HEK293 (cell line): ENCODE measurements at regions not wholly inside any gene's neighbourhood (a gene's known extent, or its start where the extent isn't known, plus 50 kb on each side); places are given as distances from the start of the nearest gene placed in this dataset.
A peak's percentile ranks its signal among the peaks of the same experiment; 100 is the strongest.

ENCODE experiments used
- CTCF ChIA-PET: fragments of 350-600 bp; formaldehyde crosslinking; extraction: SDS; loops from one replicate; lab custom pipeline; 2021; ENCODE audit warnings: antibody characterized with exemption; lab: Yijun Ruan, JAX
- POLR2A ChIA-PET: fragments of 300-600 bp; formaldehyde crosslinking; extraction: SDS; loops from one replicate; lab custom pipeline; 2020; ENCODE audit warnings: antibody characterized with exemption, inconsistent platforms; lab: Yijun Ruan, JAX
- H3K27ac ChIP-seq: fragments of 200-500 bp; sonication (Bioruptor generic); 2 replicates; pipeline ENCODE4 v1.5.1; 2014; ENCODE audit warnings: low read depth, low read length, control low read depth, inconsistent platforms; ENCODE audit errors: extremely low read depth
- H3K36me3 ChIP-seq, 2 experiments: fragments of 200-500 bp in 1 of 2; sonication (Bioruptor generic) in 1 of 2; 1 replicate in 1 of 2; 2 replicates in 1 of 2; pipeline ENCODE4 v1.5.1; 2014 to 2017; ENCODE audit warnings: inconsistent platforms in 2 of 2, low read length in 2 of 2; ENCODE audit not compliant: control insufficient read depth in 2 of 2, insufficient read depth in 1 of 2
- H3K4me1 ChIP-seq: fragments of 200-500 bp; sonication (Bioruptor generic); 2 replicates; pipeline ENCODE4 v1.5.1; 2014; ENCODE audit warnings: mild to moderate bottlenecking, low read length, inconsistent platforms; ENCODE audit not compliant: control insufficient read depth, insufficient read depth
- H3K4me3 ChIP-seq: 2 replicates; pipeline ENCODE4 v1.5.1; 2011; ENCODE audit warnings: low read depth, mild to moderate bottlenecking, control low read depth, low read length, moderate library complexity
- H3K9me3 ChIP-seq: fragments of 200-500 bp; sonication (Bioruptor generic); 2 replicates; pipeline ENCODE4 v1.5.1; 2014; ENCODE audit warnings: low read depth, low read length, inconsistent platforms; ENCODE audit not compliant: control insufficient read depth, insufficient read depth
- AEBP2 ChIP-seq: fragments of 450-650 bp; formaldehyde crosslinking; IDR thresholded peaks from 2 replicates; pipeline ENCODE4 v1.5.1; 2016; ENCODE audit warnings: missing biosample characterization, missing genetic modification characterization, borderline replicate concordance
- CTCF ChIP-seq: fragments of 450-650 bp; formaldehyde crosslinking; IDR thresholded peaks from 2 replicates; pipeline ENCODE4 v1.5.1; 2016; ENCODE audit warnings: missing biosample characterization, missing genetic modification characterization
- GLIS2 ChIP-seq: fragments of 450-650 bp; formaldehyde crosslinking; IDR thresholded peaks from 2 replicates; pipeline ENCODE4 v1.5.1; 2016; ENCODE audit warnings: missing biosample characterization, missing genetic modification characterization
- MZF1 ChIP-seq: fragments of 450-650 bp; formaldehyde crosslinking; IDR thresholded peaks from 2 replicates; pipeline ENCODE4 v1.5.1; 2017; ENCODE audit warnings: missing biosample characterization, missing genetic modification characterization, borderline replicate concordance
- SP3 ChIP-seq: fragments of 450-650 bp; formaldehyde crosslinking; IDR thresholded peaks from 2 replicates; pipeline ENCODE4 v1.5.1; 2016; ENCODE audit warnings: missing biosample characterization, missing genetic modification characterization
- ZBTB20 ChIP-seq: fragments of 450-650 bp; formaldehyde crosslinking; IDR thresholded peaks from 2 replicates; pipeline ENCODE4 v1.5.1; 2016; ENCODE audit warnings: missing biosample characterization, missing genetic modification characterization
- ZNF132 ChIP-seq: fragments of 450-650 bp; formaldehyde crosslinking; IDR thresholded peaks from 2 replicates; pipeline ENCODE4 v1.5.1; 2017; ENCODE audit warnings: missing biosample characterization, missing genetic modification characterization, borderline replicate concordance
- ZNF18 ChIP-seq: fragments of 450-650 bp; formaldehyde crosslinking; IDR thresholded peaks from 2 replicates; pipeline ENCODE4 v1.5.1; 2016; ENCODE audit warnings: missing biosample characterization, missing genetic modification characterization
- ZNF214 ChIP-seq: fragments of 450-650 bp; formaldehyde crosslinking; IDR thresholded peaks from 2 replicates; pipeline ENCODE4 v1.5.1; 2017; ENCODE audit warnings: missing biosample characterization, mild to moderate bottlenecking, missing genetic modification characterization, borderline replicate concordance
- ZNF423 ChIP-seq: fragments of 450-650 bp; formaldehyde crosslinking; IDR thresholded peaks from 2 replicates; pipeline ENCODE4 v1.5.1; 2016; ENCODE audit warnings: missing biosample characterization, missing genetic modification characterization
- ZNF449 ChIP-seq: fragments of 450-650 bp; formaldehyde crosslinking; IDR thresholded peaks from 2 replicates; pipeline ENCODE4 v1.5.1; 2017; ENCODE audit warnings: missing biosample characterization, mild to moderate bottlenecking, missing genetic modification characterization, moderate library complexity
- ZSCAN30 ChIP-seq: fragments of 450-650 bp; IDR thresholded peaks from 2 replicates; pipeline ENCODE4 v1.5.1; 2018; ENCODE audit warnings: missing biosample characterization, mild to moderate bottlenecking, missing genetic modification characterization, moderate library complexity
- TF ChIP-seq, protein P1 (sequence below): fragments of 450-650 bp; IDR thresholded peaks from 2 replicates; pipeline ENCODE4 v1.5.1; 2018; ENCODE audit warnings: missing biosample characterization, missing genetic modification characterization
- TF ChIP-seq, protein P2 (sequence below): fragments of 450-650 bp; formaldehyde crosslinking; IDR thresholded peaks from 2 replicates; pipeline ENCODE4 v1.5.1; 2016; ENCODE audit warnings: missing biosample characterization, missing genetic modification characterization

DNA sequence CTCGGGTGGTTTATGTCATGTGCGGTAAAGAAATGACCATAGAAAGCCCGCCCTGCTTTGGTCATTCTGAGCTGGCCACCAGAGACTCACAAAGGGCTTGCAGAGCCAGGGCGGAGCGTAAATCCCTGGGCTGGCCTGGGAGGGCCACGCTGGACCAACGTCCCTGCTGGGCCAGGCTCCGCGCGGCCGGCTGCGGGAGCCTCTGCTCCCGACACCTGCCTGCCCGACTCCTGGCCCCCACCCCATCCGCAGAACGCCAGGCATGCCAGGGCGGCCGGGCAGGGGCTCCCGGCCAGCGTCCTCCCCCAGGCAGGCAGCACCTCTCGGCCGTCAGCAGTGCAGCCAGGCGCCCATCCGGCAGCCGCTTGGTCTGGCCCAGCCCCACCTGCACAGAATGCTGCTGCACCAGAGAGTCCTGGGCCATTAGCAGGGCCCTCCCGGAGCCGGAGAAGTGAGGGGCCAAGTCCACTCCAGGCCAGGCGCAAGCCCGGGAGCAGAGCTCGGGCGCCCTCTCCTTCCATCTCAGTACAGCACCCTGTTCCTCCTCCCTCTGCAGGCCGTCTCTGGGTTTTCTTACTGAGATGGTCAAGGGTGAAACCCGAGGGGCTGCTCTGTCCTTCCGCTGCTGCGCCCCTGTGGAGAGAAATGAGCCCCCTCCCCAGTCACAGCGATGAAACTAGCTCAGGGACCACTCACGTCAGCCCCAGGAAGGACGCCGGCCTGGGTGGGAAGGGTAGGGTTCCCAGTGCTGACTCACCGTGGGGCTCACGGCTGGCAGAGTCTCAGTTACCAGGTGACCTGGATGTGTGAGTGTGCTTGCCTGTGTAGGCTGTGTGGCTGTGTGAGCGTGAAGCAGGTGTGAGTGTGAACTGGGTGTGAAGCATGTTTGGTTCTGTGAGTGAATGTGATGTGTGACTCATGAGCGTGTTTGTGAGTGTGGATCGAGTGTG, 83.3 kb downstream of the PTGR3 start:
- no peak overlapping the region for H3K27ac ChIP-seq

GRCh38 chr18:75124991-75125381, 84.0 kb downstream of the PTGR3 start:
- ChIA-PET CTCF (interaction anchor here (1.0 kb wide), 1 partner anchor 472 kb away, joined by 3 read pairs; no protein-coding TSS in a partner anchor), POLR2A (no interaction called here)

More for the DNA sequence above, 83.3 kb downstream of the PTGR3 start:
- H3K4me3 ChIP-seq: no peak overlapping the region
- TF ChIP-seq ZNF132 (tag by site-specific recombination) (no peak), GLIS2 (no peak), ZNF18 (tag by site-specific recombination) (peak; percentile 98), AEBP2 (tag by site-specific recombination) (no peak)
- ChIA-PET CTCF (interaction anchor here (0.5 kb wide), 1 partner anchor 565 kb away, joined by 4 read pairs; no protein-coding TSS in a partner anchor), POLR2A (no interaction called here)
- no peaks in the 10 kb centered on the region for H3K4me1 ChIP-seq
- no peaks in the 10 kb centered on the region for H3K36me3 ChIP-seq
- H3K9me3 ChIP-seq: no peaks in the 10 kb centered on the region

GRCh38 chr18:75124551-75124950, 84.4 kb downstream of the PTGR3 start:
- H3K4me1 ChIP-seq: no peaks in the 10 kb centered on the region
- POLR2A ChIA-PET: no interaction called here
- no peak overlapping the region for H3K27ac ChIP-seq
- TF ChIP-seq ZNF132 (tag by site-specific recombination) (no peak), ZNF423 (no peak), CTCF (tag by site-specific recombination) (no peak), ZBTB20 (no peak), SP3 (tag by site-specific recombination) (no peak), MZF1 (tag by site-specific recombination) (no peak), ZNF449 (tag by site-specific recombination) (no peak)
- TF ChIP-seq, protein P1, sequence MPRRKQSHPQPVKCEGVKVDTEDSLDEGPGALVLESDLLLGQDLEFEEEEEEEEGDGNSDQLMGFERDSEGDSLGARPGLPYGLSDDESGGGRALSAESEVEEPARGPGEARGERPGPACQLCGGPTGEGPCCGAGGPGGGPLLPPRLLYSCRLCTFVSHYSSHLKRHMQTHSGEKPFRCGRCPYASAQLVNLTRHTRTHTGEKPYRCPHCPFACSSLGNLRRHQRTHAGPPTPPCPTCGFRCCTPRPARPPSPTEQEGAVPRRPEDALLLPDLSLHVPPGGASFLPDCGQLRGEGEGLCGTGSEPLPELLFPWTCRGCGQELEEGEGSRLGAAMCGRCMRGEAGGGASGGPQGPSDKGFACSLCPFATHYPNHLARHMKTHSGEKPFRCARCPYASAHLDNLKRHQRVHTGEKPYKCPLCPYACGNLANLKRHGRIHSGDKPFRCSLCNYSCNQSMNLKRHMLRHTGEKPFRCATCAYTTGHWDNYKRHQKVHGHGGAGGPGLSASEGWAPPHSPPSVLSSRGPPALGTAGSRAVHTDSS: no peak
- H3K9me3 ChIP-seq: no peaks in the 10 kb centered on the region
- no peaks in the 10 kb centered on the region for H3K36me3 ChIP-seq
- CTCF ChIA-PET: interaction anchor here (1.0 kb wide), 1 partner anchor 472 kb away, joined by 3 read pairs; no protein-coding TSS in a partner anchor
- H3K4me3 ChIP-seq: no peak overlapping the region

More at GRCh38 chr18:75124991-75125381, 84.0 kb downstream of the PTGR3 start:
- H3K27ac ChIP-seq: no peak overlapping the region
- no peaks in the 10 kb centered on the region for H3K36me3 ChIP-seq
- H3K9me3 ChIP-seq: no peaks in the 10 kb centered on the region
- no peak overlapping the region for H3K4me3 ChIP-seq
- no peaks in the 10 kb centered on the region for H3K4me1 ChIP-seq
- TF ChIP-seq, protein P2, sequence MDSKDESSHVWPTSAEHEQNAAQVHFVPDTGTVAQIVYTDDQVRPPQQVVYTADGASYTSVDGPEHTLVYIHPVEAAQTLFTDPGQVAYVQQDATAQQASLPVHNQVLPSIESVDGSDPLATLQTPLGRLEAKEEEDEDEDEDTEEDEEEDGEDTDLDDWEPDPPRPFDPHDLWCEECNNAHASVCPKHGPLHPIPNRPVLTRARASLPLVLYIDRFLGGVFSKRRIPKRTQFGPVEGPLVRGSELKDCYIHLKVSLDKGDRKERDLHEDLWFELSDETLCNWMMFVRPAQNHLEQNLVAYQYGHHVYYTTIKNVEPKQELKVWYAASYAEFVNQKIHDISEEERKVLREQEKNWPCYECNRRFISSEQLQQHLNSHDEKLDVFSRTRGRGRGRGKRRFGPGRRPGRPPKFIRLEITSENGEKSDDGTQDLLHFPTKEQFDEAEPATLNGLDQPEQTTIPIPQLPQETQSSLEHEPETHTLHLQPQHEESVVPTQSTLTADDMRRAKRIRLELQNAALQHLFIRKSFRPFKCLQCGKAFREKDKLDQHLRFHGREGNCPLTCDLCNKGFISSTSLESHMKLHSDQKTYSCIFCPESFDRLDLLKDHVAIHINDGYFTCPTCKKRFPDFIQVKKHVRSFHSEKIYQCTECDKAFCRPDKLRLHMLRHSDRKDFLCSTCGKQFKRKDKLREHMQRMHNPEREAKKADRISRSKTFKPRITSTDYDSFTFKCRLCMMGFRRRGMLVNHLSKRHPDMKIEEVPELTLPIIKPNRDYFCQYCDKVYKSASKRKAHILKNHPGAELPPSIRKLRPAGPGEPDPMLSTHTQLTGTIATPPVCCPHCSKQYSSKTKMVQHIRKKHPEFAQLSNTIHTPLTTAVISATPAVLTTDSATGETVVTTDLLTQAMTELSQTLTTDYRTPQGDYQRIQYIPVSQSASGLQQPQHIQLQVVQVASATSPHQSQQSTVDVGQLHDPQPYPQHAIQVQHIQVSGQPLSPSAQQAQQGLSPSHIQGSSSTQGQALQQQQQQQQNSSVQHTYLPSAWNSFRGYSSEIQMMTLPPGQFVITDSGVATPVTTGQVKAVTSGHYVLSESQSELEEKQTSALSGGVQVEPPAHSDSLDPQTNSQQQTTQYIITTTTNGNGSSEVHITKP (tag by site-specific recombination): no peak
- no peak for TF ChIP-seq ZSCAN30 (tag by site-specific recombination)
- no peak for TF ChIP-seq ZNF214 (tag by site-specific recombination)
